ENCODE measurements at regions not wholly inside any gene's neighbourhood (a gene's known extent, or its start where the extent isn't known, plus 50 kb on each side); places are given as distances from the start of the nearest gene placed in this dataset.
"Not testable (repeated sequence)": the region's sequence is repeated elsewhere in the genome, so short reads cannot be mapped to it uniquely, and the experiment has no call there.

GRCh38 chr4:38466401-38466800 lies 197.6 kb upstream of the KLF3 start:
- DNase-seq: no peak

DNA sequence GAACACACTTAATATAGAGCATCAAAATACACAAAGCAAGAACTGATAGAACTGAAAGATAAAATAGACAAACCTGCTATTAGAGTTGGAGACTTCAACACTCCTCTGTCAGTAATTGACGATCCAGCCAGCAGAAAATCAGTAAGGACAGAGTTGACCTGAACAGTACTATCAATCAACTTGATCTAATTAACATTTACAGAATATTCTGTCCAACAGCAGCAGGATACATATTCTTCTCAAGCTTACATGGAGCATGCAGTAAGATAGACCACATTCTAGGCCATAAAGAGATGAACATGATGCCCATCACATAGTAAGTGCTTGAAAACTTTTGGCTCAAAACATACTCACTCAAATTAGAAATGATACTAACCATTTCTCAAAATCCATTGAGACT lies 196.7 kb upstream of the KLF3 start:
- no peak for DNase-seq

- DNase-seq: no peak
These were observed 195.6 kb upstream of the KLF3 start for GRCh38 chr4:38468339-38468866.

GRCh38 chr4:38469410-38469809 lies 194.6 kb upstream of the KLF3 start:
- DNase-seq: no peak

GRCh38 chr4:38470735-38471262 lies 193.2 kb upstream of the KLF3 start:
- no peak for DNase-seq

GRCh38 chr4:38482696-38483095 lies 181.3 kb upstream of the KLF3 start:
- DNase-seq: no peak

DNA sequence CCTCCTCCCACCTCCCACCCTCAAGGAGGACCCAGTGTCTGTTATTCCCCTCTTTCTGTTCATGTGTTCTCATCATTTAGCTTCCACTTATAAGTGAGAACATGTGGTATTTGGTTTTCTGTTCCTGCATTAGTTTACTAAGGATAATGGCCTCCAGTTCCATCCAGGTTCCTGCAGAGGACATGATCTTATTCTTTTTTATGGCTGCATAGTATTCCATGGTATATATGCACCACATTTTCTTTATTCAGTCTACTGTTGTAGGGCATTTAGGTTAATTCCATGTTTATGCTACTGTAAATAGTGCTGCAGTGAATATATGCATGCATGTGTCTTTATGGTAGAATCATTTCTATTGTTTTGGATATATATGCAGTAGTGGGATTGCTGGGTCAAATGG lies 180.4 kb upstream of the KLF3 start:
- DNase-seq: not testable (repeated sequence)

DNA sequence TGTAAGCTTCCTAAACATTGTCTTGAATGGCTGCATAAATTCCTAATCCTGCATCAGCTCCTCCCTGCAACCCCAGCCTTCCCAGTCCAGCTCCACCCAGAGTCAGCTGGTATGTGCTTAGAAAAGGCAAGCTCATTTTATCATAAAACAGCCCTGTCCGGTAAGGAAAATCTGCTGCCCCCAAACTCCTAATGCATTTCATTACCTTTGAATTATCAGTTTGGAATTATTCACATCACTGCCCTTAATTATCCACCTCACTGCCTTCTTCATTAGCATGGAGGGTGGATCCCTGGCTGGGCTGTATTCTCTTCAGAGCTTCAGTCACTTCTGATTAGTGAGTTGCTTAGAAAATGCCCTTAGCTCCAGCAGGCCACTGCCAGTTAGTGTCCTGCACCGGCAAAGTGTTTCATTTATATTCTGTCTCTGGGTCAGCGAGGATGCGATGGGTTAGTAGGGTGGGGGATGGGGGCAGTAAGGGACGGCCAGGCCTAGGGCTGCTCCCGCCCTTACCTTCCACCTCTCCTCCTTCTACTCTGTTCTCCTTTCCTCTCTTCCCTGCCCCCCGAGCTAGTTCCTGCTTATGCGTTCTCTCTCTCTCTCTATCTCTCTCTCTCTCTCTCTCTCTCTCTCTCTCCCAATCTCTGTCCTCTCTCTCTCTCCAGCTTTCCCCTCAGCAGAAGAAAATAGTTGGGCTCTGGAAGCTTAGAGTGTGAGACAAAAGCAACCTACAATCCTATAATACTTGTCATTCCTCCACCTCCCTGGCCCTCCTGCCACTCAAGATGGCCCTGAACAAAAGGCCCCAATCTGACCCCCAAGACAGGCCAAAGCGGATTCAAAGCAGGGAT lies 174.8 kb upstream of the KLF3 start:
- peak in 7 of 51 donors; percentile 0 to 7 (median 5) for DNase-seq

GRCh38 chr4:38489924-38490639 lies 173.9 kb upstream of the KLF3 start:
- peak in 21 of 51 donors; percentile 1 to 46 (median 12) for DNase-seq

- DNase-seq: peak in 1 of 51 donors; percentile 0
These were observed 173.1 kb upstream of the KLF3 start for GRCh38 chr4:38490753-38491446.

GRCh38 chr4:38491854-38492478 lies 172.0 kb upstream of the KLF3 start:
- DNase-seq: no peak

GRCh38 chr4:38493066-38493465 lies 170.9 kb upstream of the KLF3 start:
- no peak for DNase-seq

DNA sequence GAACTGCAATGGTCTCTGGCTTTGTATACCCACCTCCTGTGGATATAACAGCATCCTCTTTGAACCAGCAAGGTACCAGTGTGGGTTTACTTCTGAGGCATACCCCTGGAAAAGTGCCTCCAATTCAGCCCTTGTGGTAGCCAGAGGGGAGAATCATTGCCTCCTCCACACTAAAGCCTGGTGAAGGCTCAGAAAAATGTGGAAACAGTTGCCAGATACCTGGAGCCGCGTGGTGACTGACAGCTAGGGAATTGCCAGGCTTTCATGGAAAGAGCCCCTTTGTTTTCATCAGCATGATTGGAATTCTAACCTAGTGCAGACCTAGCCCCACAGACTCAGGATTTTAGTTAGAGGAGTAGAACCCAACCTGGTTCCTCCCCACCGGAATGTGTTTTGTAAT lies 168.6 kb upstream of the KLF3 start:
- no peak for DNase-seq

GRCh38 chr4:38497121-38497520 lies 166.9 kb upstream of the KLF3 start:
- DNase-seq: no peak

GRCh38 chr4:38499101-38499500 lies 164.9 kb upstream of the KLF3 start:
- DNase-seq: no peak

GRCh38 chr4:38500433-38500832 lies 163.6 kb upstream of the KLF3 start:
- no peak for DNase-seq

DNA sequence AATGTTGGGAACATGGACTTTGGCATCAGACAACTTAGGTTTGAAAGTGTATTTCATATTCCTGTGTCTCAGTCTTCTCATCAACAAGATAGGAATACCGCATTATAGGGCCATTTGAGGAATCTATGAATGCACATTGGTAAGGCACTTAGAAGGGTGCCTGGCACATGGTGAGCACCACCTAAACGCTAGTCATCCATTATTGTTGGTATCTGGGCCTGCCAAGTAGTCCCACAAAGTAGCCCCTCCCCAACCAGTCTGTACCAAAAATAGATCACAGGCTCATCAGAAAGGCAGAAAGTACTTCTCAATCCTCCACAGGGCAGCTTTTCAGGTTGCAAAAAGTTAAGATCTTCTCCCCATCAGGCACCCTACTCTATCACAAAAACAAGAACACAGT lies 162.3 kb upstream of the KLF3 start:
- DNase-seq: no peak

DNA sequence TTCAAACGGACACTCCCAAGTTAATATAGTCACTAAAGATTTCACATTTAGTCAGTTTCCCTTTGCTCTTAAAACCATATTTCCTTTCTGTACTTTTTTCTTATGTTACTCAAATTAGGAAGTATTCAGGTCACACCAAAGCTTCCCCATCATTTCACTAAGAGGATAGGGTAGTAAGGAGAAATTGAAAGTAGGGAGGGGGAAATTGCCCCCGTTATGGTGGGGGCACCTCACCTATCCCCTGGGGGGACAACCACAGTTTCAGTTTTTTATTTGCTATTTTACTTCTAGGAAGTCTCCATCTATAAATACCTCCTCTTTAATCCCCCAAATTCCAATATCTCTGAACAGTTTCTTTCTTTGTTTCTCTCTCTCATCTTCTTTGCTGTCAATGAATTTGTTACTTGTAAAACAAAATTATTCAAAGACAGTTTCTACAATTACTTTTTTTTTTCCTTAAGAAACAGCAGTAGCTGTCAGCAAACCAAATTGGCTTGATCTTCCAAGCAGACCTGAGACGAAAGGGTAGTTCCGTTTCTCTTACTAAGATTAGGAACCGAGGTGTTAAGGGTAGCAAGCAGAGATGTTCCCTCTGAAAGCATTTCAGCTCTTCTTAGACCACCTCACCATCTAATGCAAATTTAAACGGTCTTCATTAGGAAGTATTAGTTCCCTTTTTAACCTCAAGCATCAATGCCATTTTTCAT lies 160.2 kb upstream of the KLF3 start:
- no peak for DNase-seq

GRCh38 chr4:38504396-38504715 lies 159.6 kb upstream of the KLF3 start:
- no peak for DNase-seq

GRCh38 chr4:38509551-38509950 lies 154.4 kb upstream of the KLF3 start:
- no peak for DNase-seq

- DNase-seq: no peak
These were observed 153.8 kb upstream of the KLF3 start for GRCh38 chr4:38510201-38510600.
